Daoy (cell line): ENCODE measurements at regions not wholly inside any gene's neighbourhood (a gene's known extent, or its start where the extent isn't known, plus 50 kb on each side); places are given as distances from the start of the nearest gene placed in this dataset.
A peak's percentile ranks its signal among the peaks of the same experiment; 100 is the strongest.
"Not testable (repeated sequence)": the region's sequence is repeated elsewhere in the genome, so short reads cannot be mapped to it uniquely, and the experiment has no call there.

Source experiments
- DNase-seq: peaks from one replicate; pipeline ENCODE4 v3.0.0-alpha.2; 2015; ENCODE audit warnings: low read depth

DNA sequence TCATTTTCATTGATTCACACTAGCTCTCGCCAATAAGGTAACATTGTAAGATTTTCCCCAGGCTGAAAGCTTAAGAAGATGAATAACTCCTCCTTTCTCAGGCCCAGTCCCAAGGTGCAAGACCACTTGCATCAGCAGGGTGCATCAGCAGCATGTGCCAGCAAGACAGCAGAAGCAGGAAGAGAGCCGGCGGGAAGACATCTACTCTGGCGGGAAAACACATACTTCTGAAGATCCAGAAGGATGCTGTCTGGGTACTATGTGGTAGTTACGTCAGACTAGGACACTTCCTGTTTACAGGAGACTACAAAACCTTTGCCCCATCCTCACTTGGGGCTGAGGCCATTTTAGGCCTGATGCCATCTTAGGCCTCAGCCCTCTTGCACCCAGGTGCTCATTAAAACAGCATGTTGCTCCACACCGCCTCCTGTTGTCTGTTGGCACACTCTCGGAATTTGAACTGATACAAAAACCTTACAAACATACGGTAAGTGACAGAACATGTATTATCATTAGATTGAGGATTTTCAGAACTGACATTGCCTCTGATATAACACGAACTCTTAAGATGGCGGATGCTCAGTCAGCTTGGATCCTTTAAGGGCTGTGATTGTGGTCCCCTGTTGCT is 886.5 kb upstream of the EPHA5 start:
- DNase-seq = no peak

DNA sequence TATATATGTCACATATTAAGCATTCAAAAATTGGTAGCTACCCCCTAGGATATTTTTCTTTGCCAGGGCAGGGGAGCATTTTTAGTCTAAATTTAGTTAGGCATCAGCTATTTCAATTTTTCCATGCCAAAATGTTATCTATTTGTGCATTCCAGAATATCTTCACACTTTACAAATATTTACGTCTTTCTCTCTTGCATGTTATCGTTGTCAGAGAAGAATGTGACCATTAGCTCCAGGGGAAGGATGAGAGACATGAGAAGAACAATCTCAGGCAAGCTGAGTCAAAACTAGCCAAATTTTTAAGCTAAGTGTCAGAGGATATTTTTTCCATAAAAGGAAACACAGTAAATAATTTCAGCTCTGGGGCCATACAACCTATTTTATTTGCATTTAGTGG is 885.0 kb upstream of the EPHA5 start:
- DNase-seq = no peak

DNA sequence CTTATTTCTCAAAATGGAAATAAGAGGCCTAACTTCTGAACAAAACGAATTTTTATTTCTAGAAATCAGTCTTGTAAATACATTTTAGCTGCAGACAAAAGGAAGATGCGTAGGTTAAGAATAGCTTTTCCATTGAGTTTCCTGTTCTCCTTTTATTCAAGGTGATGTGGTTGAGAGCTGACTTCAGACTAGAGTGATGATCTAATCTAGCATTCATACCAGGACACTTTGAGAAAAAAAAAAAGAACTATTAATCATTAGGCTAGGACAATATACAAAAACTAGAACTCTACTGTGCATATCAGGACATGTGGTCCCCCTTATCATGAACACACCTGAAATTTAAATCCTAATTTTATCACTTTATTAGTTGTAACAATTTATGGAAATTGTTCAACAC is 884.5 kb upstream of the EPHA5 start:
- no peak for DNase-seq

DNA sequence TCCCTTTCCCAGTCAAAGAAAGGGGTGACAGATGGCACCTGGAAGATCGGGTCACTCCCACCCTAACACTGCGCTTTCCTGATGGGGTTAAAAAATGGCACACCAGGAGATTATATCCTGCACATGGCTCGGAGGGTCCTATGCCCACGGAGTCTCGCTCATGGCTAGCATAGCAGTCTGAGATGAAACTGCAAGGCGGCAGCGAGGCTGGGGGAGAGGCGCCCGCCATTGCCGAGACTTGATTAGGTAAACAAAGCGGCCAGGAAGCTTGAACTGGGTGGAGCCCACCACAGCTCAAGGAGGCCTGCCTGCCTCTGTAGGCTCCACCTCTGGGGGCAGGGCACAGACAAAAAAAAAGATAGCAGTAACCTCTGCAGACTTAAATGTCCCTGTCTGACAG is 875.0 kb upstream of the EPHA5 start:
- not testable (repeated sequence) for DNase-seq

DNA sequence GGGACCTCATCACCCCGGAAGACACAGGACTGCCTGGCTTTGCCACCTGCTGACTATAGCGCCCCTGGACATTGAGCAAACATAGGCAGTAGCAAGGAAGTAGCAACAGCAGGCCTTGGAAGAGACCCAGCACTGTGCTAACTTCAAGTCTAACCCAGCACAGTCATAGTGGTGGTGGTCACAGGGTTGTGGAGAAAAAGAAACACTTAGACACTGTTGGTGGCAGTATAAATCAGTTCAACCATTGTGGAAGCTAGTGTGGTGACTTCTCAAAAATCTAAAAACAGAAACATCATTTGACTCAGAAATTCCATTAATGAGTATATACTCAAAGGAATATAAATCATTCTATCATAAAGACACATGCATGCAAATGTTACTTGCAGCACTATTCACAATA is 874.0 kb upstream of the EPHA5 start:
- DNase-seq = no peak

DNA sequence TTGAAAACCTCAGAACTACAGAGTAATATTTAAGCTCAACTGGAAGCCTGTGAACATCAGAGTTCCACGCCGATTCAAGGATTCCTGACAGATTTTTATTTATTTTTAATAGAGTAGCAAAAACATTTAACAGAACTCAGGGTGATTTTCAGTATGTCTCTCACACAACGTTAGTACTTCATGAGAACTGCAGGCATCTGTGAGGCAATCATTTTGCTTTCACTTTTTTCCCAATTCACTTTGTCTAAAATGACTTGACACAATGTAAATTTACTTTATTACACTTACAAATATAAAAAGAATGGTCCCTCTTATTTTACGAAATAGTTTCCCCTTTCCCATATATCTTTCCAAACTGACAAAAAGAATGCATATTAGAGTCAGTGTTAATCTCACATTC is 869.5 kb upstream of the EPHA5 start:
- DNase-seq = no peak

DNA sequence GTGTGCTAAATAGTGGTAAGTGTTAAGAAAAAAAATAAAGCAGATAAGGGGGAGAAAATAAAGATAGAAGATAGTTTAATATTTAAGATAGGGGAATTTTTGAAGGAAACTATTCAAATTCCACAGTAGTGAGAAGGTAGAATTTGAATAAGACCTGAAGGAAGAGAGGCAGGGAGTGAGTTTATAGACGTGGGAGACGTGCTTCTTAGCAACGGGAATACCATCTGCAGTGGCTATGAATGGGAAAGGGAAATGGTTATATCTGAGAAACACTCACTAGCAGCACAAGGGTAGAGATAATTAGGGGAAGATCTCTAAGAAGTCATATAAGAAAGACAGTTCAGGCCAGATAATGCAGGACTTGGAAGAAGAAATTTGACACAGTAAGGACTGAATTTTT is 854.5 kb upstream of the EPHA5 start:
- DNase-seq = no peak

DNA sequence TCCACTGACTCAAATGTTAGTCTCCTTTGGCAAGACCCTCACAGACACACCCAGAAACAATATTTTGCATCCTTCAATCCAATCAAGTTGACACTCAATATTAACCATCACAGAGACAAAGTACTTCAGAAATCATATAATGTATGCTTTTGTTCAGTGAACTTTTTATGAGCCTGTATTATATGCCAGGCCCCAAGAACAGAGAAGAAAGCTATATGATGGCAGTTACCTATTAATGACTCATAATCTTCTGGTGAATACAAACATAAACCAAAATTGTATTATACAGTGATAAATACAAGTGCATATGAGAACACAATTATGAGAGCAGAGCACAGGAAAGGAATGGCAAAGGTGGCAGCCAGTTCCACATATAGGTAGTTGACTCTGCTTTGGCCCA is 852.0 kb upstream of the EPHA5 start:
- no peak for DNase-seq

DNA sequence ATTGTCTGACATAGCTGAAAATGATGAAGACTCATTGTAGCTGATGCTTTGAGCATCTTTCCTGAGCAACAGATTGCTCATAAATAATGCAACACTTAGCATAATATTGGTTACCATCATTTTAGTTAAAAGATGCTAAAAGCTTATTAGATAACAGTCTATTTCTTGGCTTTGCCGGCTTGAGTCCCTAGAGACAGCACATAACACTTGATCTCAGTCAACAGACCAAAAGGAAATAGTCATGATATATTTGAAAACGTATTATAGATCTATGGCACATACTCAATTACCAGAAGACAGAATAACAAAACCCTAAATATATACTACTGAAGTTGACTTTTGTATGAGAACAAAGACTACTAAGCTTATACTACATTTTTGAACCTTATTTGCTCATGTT is 846.7 kb upstream of the EPHA5 start:
- DNase-seq = no peak

DNA sequence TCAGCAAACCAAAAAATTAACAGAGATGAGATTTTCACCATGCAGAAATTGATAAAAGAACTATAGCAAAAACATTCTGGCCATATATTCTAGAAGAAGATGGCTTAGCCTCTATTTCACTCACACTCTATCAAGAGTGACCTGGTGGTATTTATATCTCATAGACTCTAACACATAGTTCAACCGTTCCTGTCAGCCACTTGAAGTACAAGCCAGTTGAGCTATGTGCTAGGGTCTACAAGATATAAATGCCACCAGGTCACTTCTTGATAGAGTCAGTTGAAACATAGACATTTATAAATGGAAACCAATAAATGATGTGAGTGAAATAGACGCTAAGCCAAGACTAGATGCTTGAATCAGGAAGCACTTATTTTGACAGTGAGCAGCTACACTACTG is 836.7 kb upstream of the EPHA5 start:
- DNase-seq = no peak

DNA sequence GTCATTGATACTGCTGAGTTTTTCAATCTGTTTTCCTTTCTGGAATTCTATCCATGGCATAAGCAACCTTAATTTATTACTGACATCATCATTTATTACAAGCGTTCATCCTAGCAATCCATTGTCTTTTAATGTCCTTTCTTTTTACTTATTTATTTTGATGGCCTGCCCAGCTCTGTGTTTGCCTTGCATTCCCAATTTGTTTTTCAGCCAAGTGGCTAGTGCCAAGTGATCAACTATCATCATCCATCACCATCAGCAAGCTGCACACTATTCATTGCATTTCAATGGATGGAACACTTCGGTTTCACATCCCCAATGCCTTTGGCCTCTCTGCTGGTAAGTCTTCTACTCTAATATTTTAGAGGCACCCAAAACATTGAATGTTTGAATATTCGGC is 831.7 kb upstream of the EPHA5 start:
- no peak for DNase-seq

DNA sequence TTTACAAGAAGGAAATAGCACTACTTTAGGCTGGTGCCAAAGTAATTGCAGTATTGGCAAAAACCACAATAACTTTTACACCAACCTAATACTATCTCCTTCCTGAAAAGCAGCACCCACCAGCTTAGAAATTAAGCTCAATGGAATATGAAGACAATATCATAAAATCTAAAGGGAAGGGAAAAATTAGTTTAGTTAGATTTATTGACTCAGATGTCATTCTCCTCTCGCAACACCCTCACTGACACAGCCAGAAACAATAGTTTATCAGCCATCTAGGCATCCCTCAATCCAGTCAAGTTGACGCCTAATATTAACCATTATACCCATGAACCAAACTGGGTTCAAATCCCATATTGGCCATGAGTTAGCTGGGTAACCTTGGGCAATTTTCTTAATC is 820.4 kb upstream of the EPHA5 start:
- DNase-seq = no peak

DNA sequence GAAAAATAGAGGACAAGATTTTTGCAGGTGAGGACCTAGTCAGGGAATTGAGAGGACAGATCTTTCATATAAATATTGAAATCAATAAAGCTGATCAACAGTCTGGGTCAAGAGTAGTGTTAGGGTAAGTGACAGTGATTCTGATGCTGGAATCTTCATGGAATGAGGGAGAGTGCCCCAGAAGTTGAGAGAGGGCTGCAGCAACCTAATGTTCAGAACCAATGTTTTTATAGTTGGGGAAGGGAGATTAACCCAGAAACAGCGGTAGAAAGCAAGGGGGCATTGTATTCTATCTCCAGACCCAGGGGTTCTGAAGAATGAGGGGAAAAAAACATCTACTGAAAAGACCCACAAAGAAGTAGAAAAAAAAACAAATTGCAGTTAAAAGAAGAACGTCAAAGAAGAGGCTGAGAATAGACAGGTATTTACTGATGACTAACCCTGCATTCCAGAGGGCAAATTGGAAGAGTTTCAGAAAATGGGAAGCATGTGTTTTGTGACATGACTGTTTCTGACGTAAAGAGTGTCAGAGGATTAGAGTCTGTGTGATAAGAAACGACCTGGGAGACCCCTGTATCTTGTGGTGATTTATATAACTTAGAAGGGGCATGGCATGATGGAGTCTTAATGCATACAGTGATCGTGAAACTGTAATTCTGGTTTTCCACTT is 819.6 kb upstream of the EPHA5 start:
- DNase-seq = peak; percentile 32

DNA sequence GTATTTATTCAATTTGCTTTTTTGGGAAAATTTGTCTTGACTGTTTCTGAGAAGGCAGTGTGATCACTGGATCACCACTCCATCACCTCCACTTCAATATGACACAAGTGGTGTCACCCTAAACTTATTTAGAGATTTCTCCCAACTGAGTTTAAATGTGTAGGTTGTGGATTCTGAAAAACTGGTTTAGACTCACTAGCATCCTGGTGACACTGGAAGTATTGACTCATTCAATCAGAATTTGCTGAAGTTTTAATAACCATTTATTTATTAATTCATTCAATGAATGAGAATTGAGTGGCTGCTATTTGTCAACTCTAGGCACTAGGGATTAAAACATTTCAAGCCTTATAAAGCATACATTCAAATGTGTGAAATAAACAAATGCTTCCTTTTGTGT is 819.1 kb upstream of the EPHA5 start:
- no peak for DNase-seq

DNA sequence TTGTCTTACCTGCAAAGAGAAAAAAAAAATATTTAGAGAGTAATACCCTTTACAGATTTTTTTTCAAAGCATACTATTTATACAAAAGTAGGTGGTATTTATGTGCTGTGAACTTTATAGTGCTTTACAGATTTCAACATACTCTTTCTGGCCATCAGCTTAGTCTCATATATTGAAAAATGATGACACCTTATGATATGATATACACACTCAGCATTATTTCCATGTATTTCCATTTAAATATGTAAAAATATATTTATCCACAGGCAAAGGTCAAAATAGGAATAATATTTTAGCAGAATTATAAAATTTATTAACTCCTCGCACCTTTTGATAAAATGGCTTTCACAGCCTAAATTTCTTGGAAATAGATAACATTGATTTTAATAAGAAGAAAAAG is 815.8 kb upstream of the EPHA5 start:
- no peak for DNase-seq

DNA sequence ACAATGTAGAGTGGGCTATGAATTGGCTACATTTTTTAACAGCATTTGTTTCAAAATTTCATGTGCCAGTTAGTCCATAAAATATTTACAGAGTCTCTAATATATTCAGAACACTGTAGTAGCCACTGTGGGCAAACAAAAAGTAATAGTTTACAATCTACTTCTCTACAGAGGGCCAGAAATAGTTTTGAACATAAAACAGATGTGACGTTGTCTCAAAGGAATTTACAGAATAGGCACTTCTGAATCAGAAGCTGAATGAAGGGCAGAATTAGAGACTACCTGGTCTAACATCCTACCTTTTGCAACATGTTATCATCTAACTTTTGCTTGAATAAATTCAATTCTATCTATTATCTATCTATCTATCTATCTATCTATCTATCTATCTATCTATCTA is 811.9 kb upstream of the EPHA5 start:
- DNase-seq = no peak

DNA sequence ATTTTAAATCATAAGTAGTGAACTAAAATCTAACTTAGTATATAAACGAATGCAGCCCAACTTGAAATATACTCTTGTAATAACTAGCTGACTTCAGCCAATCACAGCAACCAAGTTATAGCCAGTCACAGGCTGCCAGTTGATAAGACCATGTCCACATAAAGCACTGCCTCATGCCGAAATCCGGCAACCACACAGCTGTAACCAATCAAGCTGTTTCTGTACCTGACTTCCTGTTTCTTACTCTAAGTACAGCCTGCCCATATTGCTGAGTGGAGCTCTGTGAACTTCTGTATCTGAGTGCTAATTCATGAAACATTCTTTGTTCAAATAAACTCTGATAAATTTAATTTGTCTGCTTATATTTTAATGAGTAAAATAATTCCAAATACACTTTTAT is 805.3 kb upstream of the EPHA5 start:
- DNase-seq = no peak

DNA sequence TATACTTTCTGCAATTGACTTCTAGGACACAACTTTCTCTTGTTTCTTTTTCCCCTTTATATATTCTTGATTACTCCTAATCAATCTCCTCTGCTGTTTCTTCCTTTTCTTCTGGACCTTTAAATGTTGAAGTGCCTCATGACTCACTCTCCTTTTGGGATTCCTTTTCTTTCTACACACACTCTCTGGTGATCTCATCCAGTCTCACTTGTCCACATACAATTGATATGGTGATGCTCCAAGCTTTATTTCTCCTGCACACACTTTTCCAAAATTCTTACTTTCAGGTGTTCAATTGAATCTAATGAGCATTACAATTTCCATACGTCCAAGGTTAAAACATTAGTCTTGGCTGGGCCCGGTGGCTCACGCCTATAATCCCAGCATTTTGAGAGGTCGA is 794.8 kb upstream of the EPHA5 start:
- DNase-seq = peak; percentile 7

DNA sequence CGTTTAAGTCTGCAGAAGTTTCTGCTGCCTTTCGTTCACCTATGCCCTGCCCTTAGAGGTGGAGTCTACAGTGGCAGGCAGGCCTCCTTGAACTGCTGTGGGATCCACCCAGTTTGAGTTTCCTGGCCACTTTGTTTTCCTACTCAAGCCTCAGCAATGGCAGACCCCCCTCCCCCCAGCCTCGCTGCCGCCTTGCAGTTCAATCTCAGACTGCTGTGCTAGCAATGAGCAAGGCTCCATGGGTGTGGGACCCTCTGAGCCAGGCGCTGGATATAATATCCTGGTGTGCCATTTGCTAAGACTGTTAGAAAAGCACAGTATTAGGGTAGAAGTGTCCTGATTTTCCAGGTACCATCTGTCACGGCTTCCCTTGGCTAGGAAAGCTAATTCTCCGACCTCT is 792.6 kb upstream of the EPHA5 start:
- DNase-seq = not testable (repeated sequence)

DNA sequence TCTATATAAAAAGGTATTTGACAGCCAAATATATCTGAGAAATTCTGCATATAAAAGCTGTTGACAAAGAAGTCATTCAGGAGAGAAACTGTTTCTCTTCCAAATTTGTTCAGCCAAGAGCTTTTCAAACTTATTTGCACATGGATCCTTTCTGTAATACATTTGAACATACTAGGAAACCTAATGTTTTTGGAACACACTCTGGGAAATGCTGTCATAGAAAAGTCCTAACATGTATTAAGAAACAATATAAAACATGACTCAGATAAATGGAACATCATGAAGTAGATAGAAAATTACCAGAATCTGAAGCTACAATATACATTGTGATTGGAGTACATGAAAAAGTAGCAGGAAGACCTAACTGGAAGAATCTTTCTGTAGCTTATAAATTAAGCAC is 781.5 kb upstream of the EPHA5 start:
- DNase-seq = no peak

DNA sequence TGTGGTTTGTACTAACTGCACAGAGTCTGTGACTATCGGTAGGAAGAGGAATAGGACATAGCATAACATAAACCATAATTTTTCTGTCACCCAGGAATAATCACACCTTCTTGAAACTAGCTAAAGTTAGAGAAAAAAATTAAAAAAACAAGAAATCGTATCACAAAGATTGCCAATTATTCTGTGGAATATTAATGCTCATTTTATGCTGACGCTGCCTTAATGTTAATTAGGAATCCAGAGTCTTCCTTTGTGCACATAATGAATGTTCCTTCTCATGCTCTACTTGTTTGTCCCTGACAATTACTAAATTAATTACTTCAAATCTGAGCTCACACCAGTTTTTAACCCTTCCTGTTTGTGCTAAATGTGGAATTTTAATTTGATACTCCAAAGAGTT is 772.7 kb upstream of the EPHA5 start:
- no peak for DNase-seq

DNA sequence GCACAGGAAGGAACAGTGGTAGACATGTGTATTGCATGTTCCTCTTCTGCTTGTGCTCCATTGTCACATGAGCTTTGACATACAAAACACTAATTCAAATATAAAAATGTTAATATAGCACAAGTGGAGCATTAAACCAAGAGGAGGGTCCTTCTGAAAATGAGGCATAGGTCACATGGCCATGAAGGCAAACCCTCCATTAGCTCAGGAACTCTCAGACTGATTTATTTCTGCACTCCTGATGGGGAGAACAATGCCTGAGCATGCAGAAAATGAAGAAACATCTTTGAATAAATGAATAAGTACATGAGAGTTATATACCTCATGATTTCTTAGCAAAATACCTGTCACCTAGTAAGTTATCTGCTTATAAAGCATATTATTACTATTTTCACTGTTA is 769.2 kb upstream of the EPHA5 start:
- no peak for DNase-seq

DNA sequence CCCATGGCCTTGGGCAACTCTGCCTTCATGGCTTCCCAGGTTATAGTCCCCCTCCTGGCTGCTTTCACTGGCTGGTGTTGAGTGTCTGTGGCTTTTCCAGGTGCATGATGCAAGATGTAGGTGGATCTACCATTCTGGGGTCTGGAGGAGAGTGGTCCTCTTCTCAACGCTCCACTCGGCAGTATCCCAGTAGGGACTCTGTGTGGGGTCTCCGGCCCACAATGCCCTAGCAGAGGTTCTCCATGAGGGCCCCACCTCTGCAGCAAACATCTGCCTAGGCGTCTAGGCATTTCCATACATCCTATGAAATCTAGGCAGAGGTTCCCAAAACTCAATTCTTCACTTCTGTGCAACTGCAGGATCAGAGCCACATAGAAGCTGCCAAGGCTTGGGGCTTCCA is 763.4 kb upstream of the EPHA5 start:
- DNase-seq = no peak

DNA sequence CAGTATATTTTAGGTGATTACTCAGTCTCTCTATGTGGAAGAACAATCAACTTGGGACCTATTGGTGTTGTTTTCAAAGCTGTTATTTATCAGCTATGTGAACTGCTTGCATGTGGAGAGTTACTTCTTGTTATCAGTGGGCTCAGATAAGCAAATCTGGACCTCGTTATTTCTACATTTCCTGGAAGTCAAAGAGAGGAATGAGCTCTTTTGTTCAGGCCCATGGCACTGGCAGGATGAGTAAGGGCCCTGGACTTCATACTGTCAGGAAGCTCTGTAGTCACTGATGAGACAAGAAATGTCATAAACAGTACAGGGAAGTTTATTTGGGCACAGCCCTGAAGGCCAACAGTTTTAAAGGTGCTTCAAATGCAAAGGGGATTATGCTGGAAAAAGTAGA is 760.6 kb upstream of the EPHA5 start:
- peak; percentile 7 for DNase-seq
